Ecto neural progenitor cell (in vitro differentiated cells): ENCODE measurements at regions not wholly inside any gene's neighbourhood (a gene's known extent, or its start where the extent isn't known, plus 50 kb on each side); places are given as distances from the start of the nearest gene placed in this dataset.
"Not testable (repeated sequence)": the region's sequence is repeated elsewhere in the genome, so short reads cannot be mapped to it uniquely, and the experiment has no call there.

Experiments used
- DNase-seq: peaks from one replicate; pipeline ENCODE4 v3.0.0-alpha.2; 2018; ENCODE audit warnings: low spot score

GRCh38 chr1:208465786-208466590 lies 221.8 kb upstream of the PLXNA2 start:
- DNase-seq: no peak

- no peak for DNase-seq
Measured at GRCh38 chr1:208467151-208467780, 223.1 kb upstream of the PLXNA2 start.

- no peak for DNase-seq
Measured at GRCh38 chr1:208475449-208475848, 231.3 kb upstream of the PLXNA2 start.

- peak; percentile 73 for DNase-seq
Measured at GRCh38 chr1:208475951-208476845, 232.0 kb upstream of the PLXNA2 start.

GRCh38 chr1:208476846-208477170 lies 232.6 kb upstream of the PLXNA2 start:
- DNase-seq: no peak

GRCh38 chr1:208479435-208479834 lies 235.3 kb upstream of the PLXNA2 start:
- no peak for DNase-seq

- no peak for DNase-seq
Measured at GRCh38 chr1:208485512-208485911, 241.3 kb upstream of the PLXNA2 start.

GRCh38 chr1:208486677-208487076 lies 242.5 kb upstream of the PLXNA2 start:
- DNase-seq: no peak

- not testable (repeated sequence) for DNase-seq
Measured at GRCh38 chr1:208488432-208488831, 244.2 kb upstream of the PLXNA2 start.

GRCh38 chr1:208496467-208497371 lies 252.5 kb upstream of the PLXNA2 start:
- DNase-seq: no peak

GRCh38 chr1:208497866-208498541 lies 253.8 kb upstream of the PLXNA2 start:
- no peak for DNase-seq

GRCh38 chr1:208499026-208499425 lies 254.8 kb upstream of the PLXNA2 start:
- DNase-seq: no peak

- DNase-seq: no peak
Measured at GRCh38 chr1:208499601-208500000, 255.4 kb upstream of the PLXNA2 start.

GRCh38 chr1:208500375-208500774 lies 256.2 kb upstream of the PLXNA2 start:
- no peak for DNase-seq

GRCh38 chr1:208501542-208501941 lies 257.4 kb upstream of the PLXNA2 start:
- no peak for DNase-seq

GRCh38 chr1:208503787-208504186 lies 259.6 kb upstream of the PLXNA2 start:
- DNase-seq: no peak

GRCh38 chr1:208506812-208507211 lies 262.6 kb upstream of the PLXNA2 start:
- DNase-seq: no peak

GRCh38 chr1:208509072-208509471 lies 264.9 kb upstream of the PLXNA2 start:
- no peak for DNase-seq

- no peak for DNase-seq
Measured at GRCh38 chr1:208510192-208510952, 266.2 kb upstream of the PLXNA2 start.

GRCh38 chr1:208511242-208511860 lies 267.2 kb upstream of the PLXNA2 start:
- DNase-seq: no peak
